ENCODE measurements at regions not wholly inside any gene's neighbourhood (a gene's known extent, or its start where the extent isn't known, plus 50 kb on each side); places are given as distances from the start of the nearest gene placed in this dataset.

DNA sequence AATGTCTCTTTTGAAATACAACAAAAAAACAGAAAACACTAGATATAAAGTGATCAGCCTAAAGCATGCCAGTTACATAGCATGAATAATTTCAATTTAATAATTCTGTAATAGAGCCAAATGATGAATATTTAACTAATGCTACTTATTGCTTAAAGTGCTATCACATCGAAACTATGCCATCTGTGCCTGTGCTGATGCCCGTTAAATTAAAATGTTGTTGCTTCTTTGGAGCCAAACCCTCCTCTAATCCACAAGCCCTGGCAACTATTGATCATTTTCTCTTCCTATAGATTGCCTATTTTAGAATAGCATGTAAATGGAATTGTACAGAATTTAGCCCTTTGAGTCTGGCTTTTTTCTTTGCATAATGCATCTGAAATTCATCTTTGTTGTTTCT lies 356.2 kb downstream of the CHSY3 start:
- no peak overlapping the region for H3K4me3 ChIP-seq (ENCODE audit: low read depth, low read length)
- no peaks in the 10 kb centered on the region for H3K36me3 ChIP-seq (ENCODE audit: control insufficient read depth in 2 of 2, insufficient read depth in 1 of 2, low read length in 2 of 2)
- POLR2A ChIA-PET = no interaction called here
- H3K27ac ChIP-seq (ENCODE audit: extremely low read depth, low read depth, low read length) = no peak overlapping the region
- no peaks in the 10 kb centered on the region for H3K4me1 ChIP-seq (ENCODE audit: control insufficient read depth, insufficient read depth, low read length)
- H3K9me3 ChIP-seq (ENCODE audit: control insufficient read depth, insufficient read depth, low read depth, low read length) = no peaks in the 10 kb centered on the region
- CTCF ChIA-PET = no interaction called here
- TF ChIP-seq ZFP3 (tag by site-specific recombination; IDR thresholded peaks at IDR 0.05; ENCODE audit: low read depth) (no peak), ZBTB17 (tag by site-specific recombination; IDR thresholded peaks at IDR 0.05) (no peak), IKZF3 (tag by site-specific recombination; IDR thresholded peaks at IDR 0.05) (no peak)
- TF ChIP-seq, protein P1, sequence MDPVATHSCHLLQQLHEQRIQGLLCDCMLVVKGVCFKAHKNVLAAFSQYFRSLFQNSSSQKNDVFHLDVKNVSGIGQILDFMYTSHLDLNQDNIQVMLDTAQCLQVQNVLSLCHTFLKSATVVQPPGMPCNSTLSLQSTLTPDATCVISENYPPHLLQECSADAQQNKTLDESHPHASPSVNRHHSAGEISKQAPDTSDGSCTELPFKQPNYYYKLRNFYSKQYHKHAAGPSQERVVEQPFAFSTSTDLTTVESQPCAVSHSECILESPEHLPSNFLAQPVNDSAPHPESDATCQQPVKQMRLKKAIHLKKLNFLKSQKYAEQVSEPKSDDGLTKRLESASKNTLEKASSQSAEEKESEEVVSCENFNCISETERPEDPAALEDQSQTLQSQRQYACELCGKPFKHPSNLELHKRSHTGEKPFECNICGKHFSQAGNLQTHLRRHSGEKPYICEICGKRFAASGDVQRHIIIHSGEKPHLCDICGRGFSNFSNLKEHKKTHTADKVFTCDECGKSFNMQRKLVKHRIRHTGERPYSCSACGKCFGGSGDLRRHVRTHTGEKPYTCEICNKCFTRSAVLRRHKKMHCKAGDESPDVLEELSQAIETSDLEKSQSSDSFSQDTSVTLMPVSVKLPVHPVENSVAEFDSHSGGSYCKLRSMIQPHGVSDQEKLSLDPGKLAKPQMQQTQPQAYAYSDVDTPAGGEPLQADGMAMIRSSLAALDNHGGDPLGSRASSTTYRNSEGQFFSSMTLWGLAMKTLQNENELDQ (tag by site-specific recombination; IDR thresholded peaks at IDR 0.05; ENCODE audit: low read depth) = no peak

DNA sequence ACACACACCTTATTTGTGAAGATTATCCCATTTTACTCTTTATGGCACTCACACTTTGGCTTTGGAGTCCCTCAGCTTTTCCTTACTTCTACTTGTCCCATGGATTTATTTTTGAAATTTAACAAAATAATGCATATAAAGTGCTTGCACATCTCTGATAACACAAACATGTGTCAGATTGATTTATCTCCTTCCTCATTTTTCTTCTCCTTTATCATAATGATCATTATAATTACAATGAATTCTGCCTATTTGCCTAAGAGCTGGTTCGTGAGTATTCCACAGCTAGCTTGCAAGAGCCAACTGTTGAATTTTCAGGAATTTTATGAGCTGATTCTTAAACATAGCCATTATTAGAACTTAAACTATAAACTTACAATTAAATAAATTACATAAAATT lies 347.7 kb downstream of the CHSY3 start:
- TF ChIP-seq SP2 (tag by site-specific recombination; IDR thresholded peaks at IDR 0.05) = no peak
- Histone ChIP-seq H3K4me1 (ENCODE audit: control insufficient read depth, insufficient read depth, low read length) (no peaks in the 10 kb centered on the region), H3K36me3 (ENCODE audit: control insufficient read depth in 2 of 2, insufficient read depth in 1 of 2, low read length in 2 of 2) (no peaks in the 10 kb centered on the region), H3K4me3 (ENCODE audit: low read depth, low read length) (no peak overlapping the region), H3K9me3 (ENCODE audit: control insufficient read depth, insufficient read depth, low read depth, low read length) (no peaks in the 10 kb centered on the region), H3K27ac (ENCODE audit: extremely low read depth, low read depth, low read length) (no peak overlapping the region)
- POLR2A ChIA-PET = no interaction called here
- CTCF ChIA-PET = no interaction called here

GRCh38 chr5:130243641-130244040 lies 339.4 kb downstream of the CHSY3 start:
- CTCF ChIA-PET = no interaction called here
- POLR2A ChIA-PET = no interaction called here
- TF ChIP-seq ZSCAN23 (tag by site-specific recombination; IDR thresholded peaks at IDR 0.05) = no peak
- TF ChIP-seq ZNF202 (tag by site-specific recombination; IDR thresholded peaks at IDR 0.05; ENCODE audit: borderline replicate concordance) = no peak
- no peak for TF ChIP-seq GLIS2 (tag by site-specific recombination; IDR thresholded peaks at IDR 0.05)
- TF ChIP-seq ZNF704 (tag by site-specific recombination; IDR thresholded peaks at IDR 0.05) = no peak
- TF ChIP-seq HOXA7 (CRISPR knock-in tag; IDR thresholded peaks at IDR 0.05; ENCODE audit: borderline replicate concordance) = no peak
- TF ChIP-seq ZNF16 (tag by site-specific recombination; IDR thresholded peaks at IDR 0.05; ENCODE audit: low read depth) = no peak
- no peak for TF ChIP-seq ZNF341 (tag by site-specific recombination; IDR thresholded peaks at IDR 0.05; ENCODE audit: low read depth)
- TF ChIP-seq ZNF660 (tag by site-specific recombination; IDR thresholded peaks at IDR 0.05) = no peak
- TF ChIP-seq ZNF521 (tag by site-specific recombination; IDR thresholded peaks at IDR 0.05) = no peak
- TF ChIP-seq ZNF416 (tag by site-specific recombination; IDR thresholded peaks at IDR 0.05) = no peak

GRCh38 chr5:130237721-130238120 lies 333.5 kb downstream of the CHSY3 start:
- POLR2A ChIA-PET = interaction anchor here (0.6 kb wide), 1 partner anchor 11 kb away, joined by 4 read pairs; no protein-coding TSS in a partner anchor
- H3K4me3 ChIP-seq (ENCODE audit: low read depth, low read length) = no peak overlapping the region
- no peak overlapping the region for H3K27ac ChIP-seq (ENCODE audit: extremely low read depth, low read depth, low read length)
- no peaks in the 10 kb centered on the region for H3K9me3 ChIP-seq (ENCODE audit: control insufficient read depth, insufficient read depth, low read depth, low read length)
- no peaks in the 10 kb centered on the region for H3K36me3 ChIP-seq (ENCODE audit: control insufficient read depth in 2 of 2, insufficient read depth in 1 of 2, low read length in 2 of 2)
- CTCF ChIA-PET = interaction anchor here (0.8 kb wide), 1 partner anchor 137 kb away, joined by 4 read pairs; no protein-coding TSS in a partner anchor
- no peaks in the 10 kb centered on the region for H3K4me1 ChIP-seq (ENCODE audit: control insufficient read depth, insufficient read depth, low read length)
- no peak for TF ChIP-seq ZNF501 (tag by site-specific recombination; IDR thresholded peaks at IDR 0.05)
- no peak for TF ChIP-seq ZNF645 (tag by site-specific recombination; IDR thresholded peaks at IDR 0.05)
- TF ChIP-seq ZNF112 (tag by site-specific recombination; IDR thresholded peaks at IDR 0.05) = no peak
- no peak for TF ChIP-seq ZNF324 (tag by site-specific recombination; IDR thresholded peaks at IDR 0.05)
- TF ChIP-seq, protein P2, sequence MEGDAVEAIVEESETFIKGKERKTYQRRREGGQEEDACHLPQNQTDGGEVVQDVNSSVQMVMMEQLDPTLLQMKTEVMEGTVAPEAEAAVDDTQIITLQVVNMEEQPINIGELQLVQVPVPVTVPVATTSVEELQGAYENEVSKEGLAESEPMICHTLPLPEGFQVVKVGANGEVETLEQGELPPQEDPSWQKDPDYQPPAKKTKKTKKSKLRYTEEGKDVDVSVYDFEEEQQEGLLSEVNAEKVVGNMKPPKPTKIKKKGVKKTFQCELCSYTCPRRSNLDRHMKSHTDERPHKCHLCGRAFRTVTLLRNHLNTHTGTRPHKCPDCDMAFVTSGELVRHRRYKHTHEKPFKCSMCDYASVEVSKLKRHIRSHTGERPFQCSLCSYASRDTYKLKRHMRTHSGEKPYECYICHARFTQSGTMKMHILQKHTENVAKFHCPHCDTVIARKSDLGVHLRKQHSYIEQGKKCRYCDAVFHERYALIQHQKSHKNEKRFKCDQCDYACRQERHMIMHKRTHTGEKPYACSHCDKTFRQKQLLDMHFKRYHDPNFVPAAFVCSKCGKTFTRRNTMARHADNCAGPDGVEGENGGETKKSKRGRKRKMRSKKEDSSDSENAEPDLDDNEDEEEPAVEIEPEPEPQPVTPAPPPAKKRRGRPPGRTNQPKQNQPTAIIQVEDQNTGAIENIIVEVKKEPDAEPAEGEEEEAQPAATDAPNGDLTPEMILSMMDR (tag by site-specific recombination; IDR thresholded peaks at IDR 0.05) = no peak
- TF ChIP-seq ZNF514 (tag by site-specific recombination; IDR thresholded peaks at IDR 0.05) = no peak
- no peak for TF ChIP-seq ZNF548 (tag by site-specific recombination; IDR thresholded peaks at IDR 0.05)
- TF ChIP-seq ZNF654 (tag by site-specific recombination; IDR thresholded peaks at IDR 0.05; ENCODE audit: low read depth) = no peak
- no peak for TF ChIP-seq ZNF776 (tag by site-specific recombination; IDR thresholded peaks at IDR 0.05; ENCODE audit: borderline replicate concordance)
- TF ChIP-seq GLI4 (tag by site-specific recombination; IDR thresholded peaks at IDR 0.05) = no peak

More at GRCh38 chr5:130243641-130244040, 339.4 kb downstream of the CHSY3 start:
- Histone ChIP-seq H3K27ac (ENCODE audit: extremely low read depth, low read depth, low read length) (no peak overlapping the region), H3K36me3 (ENCODE audit: control insufficient read depth in 2 of 2, insufficient read depth in 1 of 2, low read length in 2 of 2) (no peaks in the 10 kb centered on the region), H3K9me3 (ENCODE audit: control insufficient read depth, insufficient read depth, low read depth, low read length) (no peaks in the 10 kb centered on the region), H3K4me1 (ENCODE audit: control insufficient read depth, insufficient read depth, low read length) (no peaks in the 10 kb centered on the region), H3K4me3 (ENCODE audit: low read depth, low read length) (no peak overlapping the region)
